ENCODE measurements at regions not wholly inside any gene's neighbourhood (a gene's known extent, or its start where the extent isn't known, plus 50 kb on each side); places are given as distances from the start of the nearest gene placed in this dataset.
"Not testable (repeated sequence)": the region's sequence is repeated elsewhere in the genome, so short reads cannot be mapped to it uniquely, and the experiment has no call there.

GRCh38 chr5:57884346-57885102, 401.9 kb upstream of the ACTBL2 start:
- no peak overlapping the region for H3K4me3 ChIP-seq (ENCODE audit: low read depth, low read length)
- TF ChIP-seq CTCF (IDR thresholded peaks at IDR 0.05; ENCODE audit: insufficient read depth, low read depth, low read length) = no peak
- DNase-seq (ENCODE audit: low read depth) = no peak

GRCh38 chr5:57880216-57880615, 397.6 kb upstream of the ACTBL2 start:
- H3K4me3 ChIP-seq (ENCODE audit: low read depth, low read length) = no peak overlapping the region
- no peak for TF ChIP-seq CTCF (IDR thresholded peaks at IDR 0.05; ENCODE audit: insufficient read depth, low read depth, low read length)
- DNase-seq (ENCODE audit: low read depth) = no peak

GRCh38 chr5:57878301-57878722, 395.7 kb upstream of the ACTBL2 start:
- no peak for DNase-seq (ENCODE audit: low read depth)
- no peak overlapping the region for H3K4me3 ChIP-seq (ENCODE audit: low read depth, low read length)
- TF ChIP-seq CTCF (IDR thresholded peaks at IDR 0.05; ENCODE audit: insufficient read depth, low read depth, low read length) = no peak

DNA sequence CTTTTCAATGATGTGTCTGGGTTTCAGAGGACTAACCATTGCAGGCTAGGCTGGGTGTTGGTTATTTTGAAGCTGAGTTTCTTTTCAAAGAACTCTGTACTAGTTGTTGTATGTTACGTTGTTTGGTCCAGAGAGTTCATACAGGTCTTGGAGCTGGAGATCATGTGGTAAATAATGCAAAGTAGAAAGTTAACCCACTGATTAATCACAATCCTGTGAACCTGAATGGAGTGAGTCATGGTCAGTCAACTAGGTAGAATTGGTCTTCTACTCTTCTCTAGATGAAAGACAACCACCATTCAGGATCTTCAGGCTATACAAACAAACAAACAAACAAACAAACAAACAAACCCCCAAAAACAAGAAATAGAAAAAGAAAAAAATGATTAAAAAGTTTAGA, 388.9 kb upstream of the ACTBL2 start:
- no peak overlapping the region for H3K4me3 ChIP-seq (ENCODE audit: low read depth, low read length)
- TF ChIP-seq CTCF (IDR thresholded peaks at IDR 0.05; ENCODE audit: insufficient read depth, low read depth, low read length) = no peak
- DNase-seq (ENCODE audit: low read depth) = no peak

GRCh38 chr5:57870267-57870666, 387.7 kb upstream of the ACTBL2 start:
- not testable (repeated sequence) for H3K4me3 ChIP-seq (ENCODE audit: low read depth, low read length); DNase-seq (ENCODE audit: low read depth)

- peak; percentile 48 for DNase-seq (ENCODE audit: low read depth)
- no peak for TF ChIP-seq CTCF (IDR thresholded peaks at IDR 0.05; ENCODE audit: insufficient read depth, low read depth, low read length)
- H3K4me3 ChIP-seq (ENCODE audit: low read depth, low read length) = no peak overlapping the region
Observed at GRCh38 chr5:57863661-57864060, 381.1 kb upstream of the ACTBL2 start.

GRCh38 chr5:57862942-57863341, 380.3 kb upstream of the ACTBL2 start:
- H3K4me3 ChIP-seq (ENCODE audit: low read depth, low read length) = no peak overlapping the region
- DNase-seq (ENCODE audit: low read depth) = no peak
- TF ChIP-seq CTCF (IDR thresholded peaks at IDR 0.05; ENCODE audit: insufficient read depth, low read depth, low read length) = no peak
